ENCODE measurements at regions not wholly inside any gene's neighbourhood (a gene's known extent, or its start where the extent isn't known, plus 50 kb on each side); places are given as distances from the start of the nearest gene placed in this dataset.

- no peak for TF ChIP-seq YY1 (IDR thresholded peaks at IDR 0.05)
- no peak for TF ChIP-seq CTCF (IDR thresholded peaks at IDR 0.05; ENCODE audit: low read depth, low read length, missing input control)
- TF ChIP-seq REST (IDR thresholded peaks at IDR 0.05), result no peak
- no peak for TF ChIP-seq RAD21 (IDR thresholded peaks at IDR 0.05)
- TF ChIP-seq MAX (IDR thresholded peaks at IDR 0.05), result no peak
- TF ChIP-seq SP1 (IDR thresholded peaks at IDR 0.05), result no peak
- no peak for TF ChIP-seq ATF3 (IDR thresholded peaks at IDR 0.05)
- TF ChIP-seq EGR1 (IDR thresholded peaks at IDR 0.05; ENCODE audit: low read depth in 2 of 2), result no peak
- no peak for TF ChIP-seq RXRA (IDR thresholded peaks at IDR 0.05)
- no peak for TF ChIP-seq JUND (IDR thresholded peaks at IDR 0.05)
- TF ChIP-seq GABPA (IDR thresholded peaks at IDR 0.05 in 1 of 2, conservative IDR thresholded peaks at IDR 0.05 in 1 of 2), result no peak
These were observed 378.3 kb upstream of the PRICKLE1 start for GRCh38 chr12:42967850-42968249.

All from liver (tissue), 3 donors.